DOHH2 (cell line): ENCODE measurements at regions not wholly inside any gene's neighbourhood (a gene's known extent, or its start where the extent isn't known, plus 50 kb on each side); places are given as distances from the start of the nearest gene placed in this dataset.
"Not testable (repeated sequence)": the region's sequence is repeated elsewhere in the genome, so short reads cannot be mapped to it uniquely, and the experiment has no call there.

ENCODE experiments used
- H3F3A ChIP-seq: fragments of 200-600 bp; sonication (generic), shearing (Covaris generic); 2 replicates; pipeline ENCODE4 v1.6.0; 2016; ENCODE audit warnings: antibody characterized with exemption, mild to moderate bottlenecking; ENCODE audit not compliant: control insufficient read depth, insufficient read depth
- H3K27ac ChIP-seq: fragments of 200-600 bp; sonication (generic); 2 replicates; pipeline ENCODE4 v1.5.1; 2014; ENCODE audit warnings: low read depth, mild to moderate bottlenecking, low read length, moderate library complexity
- H3K27me3 ChIP-seq: fragments of 200-600 bp; sonication (generic); 2 replicates; pipeline ENCODE4 v1.6.1; 2014; ENCODE audit warnings: mild to moderate bottlenecking, low read length, mixed read lengths; ENCODE audit not compliant: control insufficient read depth
- H3K36me3 ChIP-seq: fragments of 200-600 bp; sonication (generic); 2 replicates; pipeline ENCODE4 v1.6.1; 2014; ENCODE audit warnings: mild to moderate bottlenecking, low read length, moderate library complexity, mixed read lengths; ENCODE audit not compliant: control insufficient read depth
- H3K4me1 ChIP-seq: fragments of 200-600 bp; sonication (generic); 2 replicates; pipeline ENCODE4 v1.6.1; 2014; ENCODE audit warnings: mild to moderate bottlenecking, low read length, mixed read lengths; ENCODE audit not compliant: control insufficient read depth
- H3K4me2 ChIP-seq: fragments of 200-600 bp; sonication (generic); 2 replicates; pipeline ENCODE4 v1.6.0; 2014; ENCODE audit warnings: mild to moderate bottlenecking, low read length, moderate library complexity
- H3K4me3 ChIP-seq: fragments of 200-600 bp; sonication (generic); 2 replicates; pipeline ENCODE4 v1.5.1; 2014; ENCODE audit warnings: mild to moderate bottlenecking, low read length, mixed read lengths
- H3K79me2 ChIP-seq: fragments of 200-600 bp; sonication (generic); 2 replicates; pipeline ENCODE4 v1.6.1; 2014; ENCODE audit warnings: mild to moderate bottlenecking, low read length, mixed read lengths; ENCODE audit not compliant: control insufficient read depth
- H3K9me2 ChIP-seq: fragments of 200-600 bp; sonication (generic); replicated peaks from 2 replicates; pipeline ENCODE4 v1.6.1; 2014; ENCODE audit warnings: mild to moderate bottlenecking, low read length, mixed read lengths; ENCODE audit not compliant: control insufficient read depth
- H3K9me3 ChIP-seq: fragments of 200-600 bp; sonication (generic); 2 replicates; pipeline ENCODE4 v1.6.1; 2014; ENCODE audit warnings: antibody characterized with exemption, low read length, mixed read lengths; ENCODE audit not compliant: control insufficient read depth, insufficient read depth
- H4K20me1 ChIP-seq: fragments of 200-600 bp; sonication (generic); 2 replicates; pipeline ENCODE4 v1.6.0; 2014; ENCODE audit warnings: low read depth, mild to moderate bottlenecking, antibody characterized with exemption, low read length, moderate library complexity; ENCODE audit not compliant: control insufficient read depth, insufficient read depth
- TF ChIP-seq, protein P1 (sequence below): fragments of 200-600 bp; sonication (generic); IDR thresholded peaks from one replicate; pipeline ENCODE4 v1.5.1; 2014; ENCODE audit warnings: antibody characterized with exemption, mild to moderate bottlenecking, low read depth, low read length; ENCODE audit not compliant: poor library complexity, severe bottlenecking

- H3K4me1 ChIP-seq, H3K27ac ChIP-seq, H3K9me2 ChIP-seq, H3K27me3 ChIP-seq, H3K36me3 ChIP-seq, H3K79me2 ChIP-seq, H4K20me1 ChIP-seq, H3K9me3 ChIP-seq, H3F3A ChIP-seq: not testable (repeated sequence)
- Histone ChIP-seq H3K4me2 (peak overlapping the region; percentile 52), H3K4me3 (peak overlapping the region; percentile 54)
- TF ChIP-seq, protein P1, sequence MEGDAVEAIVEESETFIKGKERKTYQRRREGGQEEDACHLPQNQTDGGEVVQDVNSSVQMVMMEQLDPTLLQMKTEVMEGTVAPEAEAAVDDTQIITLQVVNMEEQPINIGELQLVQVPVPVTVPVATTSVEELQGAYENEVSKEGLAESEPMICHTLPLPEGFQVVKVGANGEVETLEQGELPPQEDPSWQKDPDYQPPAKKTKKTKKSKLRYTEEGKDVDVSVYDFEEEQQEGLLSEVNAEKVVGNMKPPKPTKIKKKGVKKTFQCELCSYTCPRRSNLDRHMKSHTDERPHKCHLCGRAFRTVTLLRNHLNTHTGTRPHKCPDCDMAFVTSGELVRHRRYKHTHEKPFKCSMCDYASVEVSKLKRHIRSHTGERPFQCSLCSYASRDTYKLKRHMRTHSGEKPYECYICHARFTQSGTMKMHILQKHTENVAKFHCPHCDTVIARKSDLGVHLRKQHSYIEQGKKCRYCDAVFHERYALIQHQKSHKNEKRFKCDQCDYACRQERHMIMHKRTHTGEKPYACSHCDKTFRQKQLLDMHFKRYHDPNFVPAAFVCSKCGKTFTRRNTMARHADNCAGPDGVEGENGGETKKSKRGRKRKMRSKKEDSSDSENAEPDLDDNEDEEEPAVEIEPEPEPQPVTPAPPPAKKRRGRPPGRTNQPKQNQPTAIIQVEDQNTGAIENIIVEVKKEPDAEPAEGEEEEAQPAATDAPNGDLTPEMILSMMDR: peak; percentile 59
Measured at GRCh38 chr12:8390001-8390777, 65.6 kb upstream of the CLEC6A start.

DNA sequence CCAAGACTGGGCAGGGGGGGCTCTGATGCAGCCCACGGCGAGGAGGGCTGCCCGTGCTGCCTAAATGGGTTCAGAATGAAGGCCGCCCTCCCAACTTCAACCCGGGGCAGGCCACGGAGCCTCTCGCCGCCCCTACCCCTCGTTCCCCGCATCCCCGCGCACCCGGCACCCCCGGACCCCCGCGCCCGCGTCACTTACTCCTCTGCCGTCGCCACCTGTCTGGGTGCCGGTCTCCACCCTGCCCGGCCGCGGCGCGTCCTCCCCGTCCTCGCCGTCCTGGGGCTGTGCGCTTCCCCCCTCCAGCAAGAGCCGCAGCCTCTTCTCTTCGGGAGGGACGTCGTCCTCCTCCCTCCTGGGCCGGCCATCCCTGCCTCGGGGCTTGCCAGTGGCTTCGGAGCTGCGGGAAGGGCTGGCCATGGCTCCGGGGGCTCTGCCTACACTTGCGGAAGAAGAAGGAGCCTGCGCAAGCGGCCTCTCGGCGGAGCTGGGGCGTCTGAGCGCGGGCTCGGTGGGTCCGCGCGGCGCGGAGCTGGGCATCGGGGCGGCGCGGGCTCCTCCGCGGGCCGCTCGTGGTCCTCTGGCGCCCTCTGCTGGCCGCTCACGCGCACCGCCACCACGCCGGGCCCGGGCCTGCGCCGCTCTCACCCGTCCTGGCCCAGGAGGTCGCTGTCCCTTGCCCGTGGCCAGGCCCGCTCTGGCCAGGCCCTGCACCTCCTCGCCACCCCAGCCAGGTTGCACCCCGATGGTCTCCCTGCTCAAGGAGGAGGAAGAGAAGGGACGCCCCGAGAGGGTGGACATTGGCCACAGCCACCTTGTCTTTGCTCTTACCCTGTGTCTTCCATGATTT is 59.3 kb upstream of the CLEC6A start:
- H3K27ac ChIP-seq, H3K27me3 ChIP-seq, H3K4me1 ChIP-seq, H3K79me2 ChIP-seq, H3K9me3 ChIP-seq, H3K36me3 ChIP-seq, H4K20me1 ChIP-seq, H3K4me3 ChIP-seq, H3F3A ChIP-seq, H3K9me2 ChIP-seq: not testable (repeated sequence)
- H3K4me2 ChIP-seq: 0 out of 2 replicates have a peak overlapping the region, but pooled peaks have one; percentile 21
- TF ChIP-seq, protein P1: peak; percentile 54

DNA sequence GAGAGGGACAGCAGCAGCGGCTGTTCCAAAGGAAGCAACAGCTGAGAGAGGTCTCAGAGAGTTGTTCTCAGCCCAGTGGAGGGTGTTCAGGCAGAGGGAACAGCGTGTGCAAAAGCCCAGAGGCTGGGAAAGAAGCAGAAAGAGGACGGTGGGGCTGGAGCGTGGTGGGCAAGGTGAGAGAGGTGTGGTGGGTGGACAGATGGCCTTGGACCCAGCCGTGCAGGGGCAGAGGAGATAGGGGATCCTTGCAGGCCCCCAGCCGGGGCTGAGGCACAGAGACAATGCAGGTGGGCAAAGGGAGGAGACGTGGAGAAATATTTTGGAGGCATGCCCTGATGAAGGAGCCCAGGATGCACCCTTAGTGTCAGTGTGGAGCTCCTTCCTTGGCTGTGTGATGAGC is 58.4 kb upstream of the CLEC6A start:
- not testable (repeated sequence) for H3K36me3 ChIP-seq, H3K27ac ChIP-seq, H3K9me2 ChIP-seq, H4K20me1 ChIP-seq, H3K79me2 ChIP-seq, H3K4me2 ChIP-seq, H3K4me3 ChIP-seq, H3K9me3 ChIP-seq, H3K27me3 ChIP-seq, H3F3A ChIP-seq, H3K4me1 ChIP-seq

GRCh38 chr12:8399496-8400034 is 56.2 kb upstream of the CLEC6A start:
- not testable (repeated sequence) for H3K9me3 ChIP-seq, H3F3A ChIP-seq, H3K9me2 ChIP-seq, H4K20me1 ChIP-seq, H3K36me3 ChIP-seq, H3K4me3 ChIP-seq, H3K4me2 ChIP-seq, H3K27me3 ChIP-seq, H3K4me1 ChIP-seq, H3K79me2 ChIP-seq, H3K27ac ChIP-seq

GRCh38 chr12:8403834-8404233 is 51.9 kb upstream of the CLEC6A start:
- not testable (repeated sequence) for H3F3A ChIP-seq, H3K4me1 ChIP-seq, H3K79me2 ChIP-seq

GRCh38 chr12:8404341-8404740 is 51.4 kb upstream of the CLEC6A start:
- H4K20me1 ChIP-seq, H3K27ac ChIP-seq, H3K36me3 ChIP-seq, H3K4me3 ChIP-seq, H3F3A ChIP-seq, H3K79me2 ChIP-seq, H3K4me1 ChIP-seq, H3K27me3 ChIP-seq, H3K9me2 ChIP-seq, H3K9me3 ChIP-seq, H3K4me2 ChIP-seq: not testable (repeated sequence)

More at GRCh38 chr12:8403834-8404233, 51.9 kb upstream of the CLEC6A start:
- H3K36me3 ChIP-seq, H3K4me2 ChIP-seq, H3K4me3 ChIP-seq, H3K27me3 ChIP-seq, H3K9me3 ChIP-seq, H3K27ac ChIP-seq, H3K9me2 ChIP-seq, H4K20me1 ChIP-seq: not testable (repeated sequence)
